Sigmoid colon (tissue), 6 donors: ENCODE measurements at regions not wholly inside any gene's neighbourhood (a gene's known extent, or its start where the extent isn't known, plus 50 kb on each side); places are given as distances from the start of the nearest gene placed in this dataset.
A peak's percentile ranks its signal among the peaks of the same experiment; 100 is the strongest.

Source experiments
- DNase-seq: peaks from one replicate; pipeline ENCODE4 v3.0.0-alpha.2; 2019
- H3K27ac ChIP-seq, 4 donors: fragments of 200-600 bp; sonication (generic); one replicate each; pipeline ENCODE4 v1.5.1; 2016 to 2019; ENCODE audit warnings: mild to moderate bottlenecking in 1 of 4
- H3K27me3 ChIP-seq, 3 donors: fragments of 200-600 bp; sonication (generic); one replicate each; pipeline ENCODE4 v1.5.1; 2019; ENCODE audit warnings: mild to moderate bottlenecking in 1 of 3
- H3K36me3 ChIP-seq, 4 donors: fragments of 200-600 bp; sonication (generic); one replicate each; pipeline ENCODE4 v1.5.1; 2016 to 2019
- H3K4me1 ChIP-seq, 4 donors: fragments of 200-600 bp; sonication (generic); one replicate each; pipeline ENCODE4 v1.5.1; 2017 to 2019
- H3K4me3 ChIP-seq, 4 donors: fragments of 200-600 bp; sonication (generic); one replicate each; pipeline ENCODE4 v1.5.1; 2017 to 2019; ENCODE audit warnings: mild to moderate bottlenecking in 2 of 4, moderate library complexity in 1 of 4
- H3K9me3 ChIP-seq, 4 donors: fragments of 200-600 bp in 3 of 4; sonication (generic) in 3 of 4; one replicate each; pipeline versions ENCODE4 v1.5.1 to v1.6.1; 2013 to 2019
- CTCF ChIP-seq, 4 experiments: fragments of 450-650 bp in 3 of 4; fragments of 200-600 bp in 1 of 4; IDR thresholded peaks; one replicate each; pipeline ENCODE4 v1.5.1; 2016 to 2019; ENCODE audit warnings: antibody characterized with exemption in 4 of 4, mild to moderate bottlenecking in 3 of 4, moderate library complexity in 2 of 4
- EP300 ChIP-seq, 4 donors: sonication (generic); formaldehyde crosslinking; IDR thresholded peaks; one replicate each; pipeline ENCODE4 v1.6.1; 2017; ENCODE audit warnings: antibody characterized with exemption in 4 of 4
- POLR2A ChIP-seq, 2 donors: fragments of 450-650 bp; IDR thresholded peaks; one replicate each; pipeline ENCODE4 v1.6.1; 2016; ENCODE audit warnings: antibody characterized with exemption in 2 of 2, mild to moderate bottlenecking in 2 of 2, moderate library complexity in 2 of 2
- POLR2AphosphoS5 ChIP-seq, 4 donors: sonication (generic); formaldehyde crosslinking; IDR thresholded peaks; one replicate each; pipeline ENCODE4 v1.6.1; 2017; ENCODE audit warnings: antibody characterized with exemption in 4 of 4
- WGBS, 2 donors: extraction: QIAGEN DNeasy Blood & Tissue Kit; methylation state at CpG; one replicate each; pipeline ENCODE4 v1.1.7; 2013; 5-methylcytosine and 5-hydroxymethylcytosine counted together
- intact Hi-C: fragments of 100-400 bp; cut with DNase I; formaldehyde crosslinking; loops from one replicate; pipeline ENCODE4 v1.15.1; 2023
- donor health status: healthy with polysubstance abuse.
- donor health status: healthy.

- H3K4me3 ChIP-seq, result no peak overlapping the region
- H3K27me3 ChIP-seq, result no peaks in the 10 kb centered on the region
- H3K9me3 ChIP-seq, result no peaks in the 10 kb centered on the region
- no peak overlapping the region for H3K27ac ChIP-seq
- TF ChIP-seq EP300 (IDR thresholded peaks at IDR 0.05), result no peak
- no peak for DNase-seq
- no peaks in the 10 kb centered on the region for H3K36me3 ChIP-seq
- intact Hi-C loops, result no loop called here
- peaks cover 0 to 24% (median 18%) of the 10 kb centered on the region in 4 donors for H3K4me1 ChIP-seq
Observed at GRCh38 chr4:138405466-138405891, 163.3 kb upstream of the SLC7A11 start.

GRCh38 chr4:138404801-138405200 lies 162.7 kb upstream of the SLC7A11 start:
- WGBS, 2 donors, result 98% methylated on average over 1 of the region's 1 CpG
- no peaks in the 10 kb centered on the region for H3K27me3 ChIP-seq
- peaks cover 0 to 25% (median 20%) of the 10 kb centered on the region in 4 donors for H3K4me1 ChIP-seq
- no peak for DNase-seq
- H3K4me3 ChIP-seq, result no peak overlapping the region
- H3K9me3 ChIP-seq, result no peaks in the 10 kb centered on the region
- H3K27ac ChIP-seq, result no peak overlapping the region
- intact Hi-C loops, result no loop called here
- H3K36me3 ChIP-seq, result no peaks in the 10 kb centered on the region
- TF ChIP-seq EP300 (IDR thresholded peaks at IDR 0.05) (no peak), POLR2A (IDR thresholded peaks at IDR 0.05) (no peak), CTCF (IDR thresholded peaks at IDR 0.05) (no peak), POLR2AphosphoS5 (IDR thresholded peaks at IDR 0.05) (no peak)

- DNase-seq, result no peak
- Histone ChIP-seq H3K27me3 (no peaks in the 10 kb centered on the region), H3K4me1 (peaks cover 0 to 25% (median 20%) of the 10 kb centered on the region in 4 donors), H3K27ac (no peak overlapping the region), H3K9me3 (no peaks in the 10 kb centered on the region), H3K4me3 (no peak overlapping the region), H3K36me3 (no peaks in the 10 kb centered on the region)
- no peak for TF ChIP-seq POLR2A (IDR thresholded peaks at IDR 0.05)
- TF ChIP-seq POLR2AphosphoS5 (IDR thresholded peaks at IDR 0.05), result no peak
- no peak for TF ChIP-seq EP300 (IDR thresholded peaks at IDR 0.05)
- no peak for TF ChIP-seq CTCF (IDR thresholded peaks at IDR 0.05)
- intact Hi-C loops, result no loop called here
Observed at GRCh38 chr4:138404251-138404650, 162.1 kb upstream of the SLC7A11 start.

GRCh38 chr4:138401334-138401733 lies 159.2 kb upstream of the SLC7A11 start:
- H3K27me3 ChIP-seq, result no peaks in the 10 kb centered on the region
- H3K4me1 ChIP-seq, result peaks cover 0 to 17% (median 14%) of the 10 kb centered on the region in 4 donors
- 38 to 49% methylated on average over 3 of the region's 3 CpGs for WGBS, 2 donors
- no peaks in the 10 kb centered on the region for H3K9me3 ChIP-seq
- no peak overlapping the region for H3K27ac ChIP-seq
- TF ChIP-seq POLR2AphosphoS5 (IDR thresholded peaks at IDR 0.05), result no peak
- no peak for TF ChIP-seq POLR2A (IDR thresholded peaks at IDR 0.05)
- TF ChIP-seq CTCF (IDR thresholded peaks at IDR 0.05), result no peak
- no peak for TF ChIP-seq EP300 (IDR thresholded peaks at IDR 0.05)
- H3K4me3 ChIP-seq, result no peak overlapping the region
- H3K36me3 ChIP-seq, result no peaks in the 10 kb centered on the region
- intact Hi-C loops, result no loop called here
- DNase-seq, result peak; percentile 69

GRCh38 chr4:138400543-138400942 lies 158.4 kb upstream of the SLC7A11 start:
- intact Hi-C loops, result no loop called here
- no peaks in the 10 kb centered on the region for H3K9me3 ChIP-seq
- H3K36me3 ChIP-seq, result no peaks in the 10 kb centered on the region
- no peak overlapping the region for H3K27ac ChIP-seq
- no peaks in the 10 kb centered on the region for H3K27me3 ChIP-seq
- TF ChIP-seq EP300 (IDR thresholded peaks at IDR 0.05) (no peak), CTCF (IDR thresholded peaks at IDR 0.05) (no peak), POLR2A (IDR thresholded peaks at IDR 0.05) (no peak), POLR2AphosphoS5 (IDR thresholded peaks at IDR 0.05) (no peak)
- H3K4me3 ChIP-seq, result no peak overlapping the region
- H3K4me1 ChIP-seq, result peaks cover 0 to 15% (median 13%) of the 10 kb centered on the region in 4 donors
- WGBS, 2 donors, result 76 to 78% methylated on average over 4 of the region's 4 CpGs
- no peak for DNase-seq
